Astrocyte (in vitro differentiated cells and primary cell): ENCODE measurements at regions not wholly inside any gene's neighbourhood (a gene's known extent, or its start where the extent isn't known, plus 50 kb on each side); places are given as distances from the start of the nearest gene placed in this dataset.

Experiments used
- DNase-seq: peaks from one replicate; pipeline ENCODE4 v3.0.0-alpha.2; 2010; ENCODE audit warnings: low read depth
- FAIRE-seq: peaks from 2 replicates; lab custom pipeline; 2011; peaks lifted over from hg19 to GRCh38; lab: Jason Lieb, UNC
- H2AFZ ChIP-seq: 2 replicates; pipeline ENCODE4 v1.6.0; 2012; ENCODE audit warnings: low read depth, low read length, inconsistent platforms
- H3K27ac ChIP-seq: 2 replicates; pipeline ENCODE4 v1.5.1; 2011; ENCODE audit warnings: low read depth, low read length, inconsistent platforms
- H3K27me3 ChIP-seq: 2 replicates; pipeline ENCODE4 v1.6.0; 2011; ENCODE audit warnings: low read length, inconsistent platforms; ENCODE audit not compliant: insufficient read depth
- H3K36me3 ChIP-seq: 2 replicates; pipeline ENCODE4 v1.5.1; 2011; ENCODE audit warnings: low read length, inconsistent platforms; ENCODE audit not compliant: insufficient read depth
- H3K4me1 ChIP-seq: 2 replicates; pipeline ENCODE4 v1.5.1; 2011; ENCODE audit warnings: low read length, inconsistent platforms; ENCODE audit not compliant: insufficient read depth
- H3K4me2 ChIP-seq: 2 replicates; pipeline ENCODE4 v1.6.0; 2012; ENCODE audit warnings: low read length, inconsistent platforms
- H3K4me3 ChIP-seq: 2 replicates; pipeline ENCODE4 v1.5.1; 2011; ENCODE audit warnings: low read depth, mild to moderate bottlenecking, low read length, inconsistent platforms; ENCODE audit not compliant: insufficient read depth
- H3K79me2 ChIP-seq: 2 replicates; pipeline ENCODE4 v1.6.0; 2012; ENCODE audit warnings: mild to moderate bottlenecking, low read length, inconsistent platforms; ENCODE audit not compliant: insufficient read depth
- H3K9ac ChIP-seq: 2 replicates; pipeline ENCODE4 v1.6.0; 2012; ENCODE audit warnings: mild to moderate bottlenecking, low read length, inconsistent platforms
- H3K9me3 ChIP-seq: 2 replicates; pipeline ENCODE4 v1.5.1; 2012; ENCODE audit warnings: low read depth, mild to moderate bottlenecking, low read length, inconsistent platforms; ENCODE audit not compliant: insufficient read depth
- H4K20me1 ChIP-seq: 2 replicates; pipeline ENCODE4 v1.6.0; 2012; ENCODE audit warnings: low read length, inconsistent platforms; ENCODE audit not compliant: insufficient read depth
- H3K27ac Mint-ChIP-seq: one replicate; pipeline ENCODE4 v1.8.0; 2021; ENCODE audit warnings: mild to moderate bottlenecking, mixed read lengths; ENCODE audit not compliant: unreplicated experiment
- H3K27me3 Mint-ChIP-seq: one replicate; pipeline ENCODE4 v1.8.0; 2021; ENCODE audit warnings: low read depth, mixed read lengths; ENCODE audit not compliant: unreplicated experiment
- H3K36me3 Mint-ChIP-seq: one replicate; pipeline ENCODE4 v1.8.0; 2021; ENCODE audit warnings: low read depth, mixed read lengths; ENCODE audit not compliant: unreplicated experiment
- H3K4me1 Mint-ChIP-seq: one replicate; pipeline ENCODE4 v1.8.0; 2021; ENCODE audit warnings: low read depth, mixed read lengths; ENCODE audit not compliant: unreplicated experiment
- H3K4me3 Mint-ChIP-seq: one replicate; pipeline ENCODE4 v1.8.0; 2021; ENCODE audit warnings: mild to moderate bottlenecking, moderate library complexity, mixed read lengths; ENCODE audit not compliant: unreplicated experiment
- H3K9me3 Mint-ChIP-seq: one replicate; pipeline ENCODE4 v1.8.0; 2021; ENCODE audit warnings: mild to moderate bottlenecking, mixed read lengths; ENCODE audit not compliant: unreplicated experiment
- EZH2 ChIP-seq: IDR thresholded peaks from 2 replicates; pipeline ENCODE4 v1.6.1; 2012; ENCODE audit warnings: mild to moderate bottlenecking, low read length, inconsistent platforms; ENCODE audit not compliant: insufficient read depth
- TF ChIP-seq, protein P1 (sequence below): IDR thresholded peaks from 2 replicates; pipeline ENCODE4 v1.5.1; 2011; ENCODE audit warnings: low read depth, mild to moderate bottlenecking, inconsistent platforms, low read length, moderate library complexity; ENCODE audit not compliant: insufficient read depth

DNA sequence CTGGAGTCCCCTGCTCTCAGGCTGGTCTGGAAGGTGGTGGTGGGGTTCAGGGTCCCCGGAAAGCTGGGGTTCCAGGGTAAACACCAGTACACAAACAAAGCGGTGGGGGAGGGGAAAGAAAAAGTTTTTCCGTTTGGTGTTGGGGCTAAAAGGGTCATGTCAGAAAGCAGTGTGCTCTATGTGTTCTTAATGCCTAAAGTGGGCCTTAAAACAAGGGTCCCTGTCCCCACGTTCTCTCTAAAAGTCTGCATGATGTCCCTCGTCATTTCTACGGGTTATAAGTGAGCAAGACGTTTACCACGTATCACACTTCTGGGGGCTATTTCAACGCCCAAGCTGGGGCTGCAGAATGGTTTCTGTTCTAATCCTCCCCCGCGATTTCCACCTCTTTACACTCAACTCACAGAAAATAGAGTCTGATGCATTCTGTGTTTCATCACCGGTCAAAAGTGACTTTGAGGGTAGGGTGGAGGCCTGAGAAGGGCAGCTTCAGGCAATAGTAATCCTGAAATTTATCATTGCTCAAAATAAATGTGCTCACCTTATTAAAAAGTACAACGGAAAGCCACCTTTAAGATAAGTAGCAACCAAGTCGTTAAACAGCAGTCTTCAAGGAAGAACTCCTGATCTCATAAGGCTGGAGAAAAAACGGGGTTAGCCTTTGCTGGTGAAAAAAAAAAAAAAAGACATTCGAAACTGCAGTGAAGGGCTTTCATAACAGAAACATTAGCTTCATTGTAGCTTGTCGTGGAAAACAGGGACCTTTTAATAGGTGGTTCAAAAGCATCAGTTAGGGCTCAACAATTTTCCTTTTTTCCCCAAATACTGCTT lies 63.9 kb upstream of the PTGR2 start:
- Histone ChIP-seq H4K20me1 (peaks cover 28% of the 10 kb centered on the region), H3K4me2 (peak overlapping the region; percentile 97), H3K9ac (peak overlapping the region; percentile 95), H3K4me3 (peak overlapping the region; percentile 76), H3K27ac (peak overlapping the region; percentile 92), H3K9me3 (no peaks in the 10 kb centered on the region), H2AFZ (peak overlapping the region; percentile 70), H3K36me3 (no peaks in the 10 kb centered on the region), H3K27me3 (no peaks in the 10 kb centered on the region), H3K4me1 (peaks cover 72% of the 10 kb centered on the region), H3K79me2 (peaks cover 49% of the 10 kb centered on the region)
- peaks cover 1% of the 10 kb centered on the region for H3K36me3 Mint-ChIP-seq
- peak; percentile 34 for DNase-seq
- peak overlapping the region; percentile 93 for H3K4me3 Mint-ChIP-seq
- no peaks in the 10 kb centered on the region for H3K9me3 Mint-ChIP-seq
- TF ChIP-seq EZH2 = no peak
- TF ChIP-seq, protein P1, sequence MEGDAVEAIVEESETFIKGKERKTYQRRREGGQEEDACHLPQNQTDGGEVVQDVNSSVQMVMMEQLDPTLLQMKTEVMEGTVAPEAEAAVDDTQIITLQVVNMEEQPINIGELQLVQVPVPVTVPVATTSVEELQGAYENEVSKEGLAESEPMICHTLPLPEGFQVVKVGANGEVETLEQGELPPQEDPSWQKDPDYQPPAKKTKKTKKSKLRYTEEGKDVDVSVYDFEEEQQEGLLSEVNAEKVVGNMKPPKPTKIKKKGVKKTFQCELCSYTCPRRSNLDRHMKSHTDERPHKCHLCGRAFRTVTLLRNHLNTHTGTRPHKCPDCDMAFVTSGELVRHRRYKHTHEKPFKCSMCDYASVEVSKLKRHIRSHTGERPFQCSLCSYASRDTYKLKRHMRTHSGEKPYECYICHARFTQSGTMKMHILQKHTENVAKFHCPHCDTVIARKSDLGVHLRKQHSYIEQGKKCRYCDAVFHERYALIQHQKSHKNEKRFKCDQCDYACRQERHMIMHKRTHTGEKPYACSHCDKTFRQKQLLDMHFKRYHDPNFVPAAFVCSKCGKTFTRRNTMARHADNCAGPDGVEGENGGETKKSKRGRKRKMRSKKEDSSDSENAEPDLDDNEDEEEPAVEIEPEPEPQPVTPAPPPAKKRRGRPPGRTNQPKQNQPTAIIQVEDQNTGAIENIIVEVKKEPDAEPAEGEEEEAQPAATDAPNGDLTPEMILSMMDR = no peak
- no peak for FAIRE-seq
- H3K27me3 Mint-ChIP-seq = no peaks in the 10 kb centered on the region
- peaks cover 53% of the 10 kb centered on the region for H3K4me1 Mint-ChIP-seq
- H3K27ac Mint-ChIP-seq = peak overlapping the region; percentile 96

DNA sequence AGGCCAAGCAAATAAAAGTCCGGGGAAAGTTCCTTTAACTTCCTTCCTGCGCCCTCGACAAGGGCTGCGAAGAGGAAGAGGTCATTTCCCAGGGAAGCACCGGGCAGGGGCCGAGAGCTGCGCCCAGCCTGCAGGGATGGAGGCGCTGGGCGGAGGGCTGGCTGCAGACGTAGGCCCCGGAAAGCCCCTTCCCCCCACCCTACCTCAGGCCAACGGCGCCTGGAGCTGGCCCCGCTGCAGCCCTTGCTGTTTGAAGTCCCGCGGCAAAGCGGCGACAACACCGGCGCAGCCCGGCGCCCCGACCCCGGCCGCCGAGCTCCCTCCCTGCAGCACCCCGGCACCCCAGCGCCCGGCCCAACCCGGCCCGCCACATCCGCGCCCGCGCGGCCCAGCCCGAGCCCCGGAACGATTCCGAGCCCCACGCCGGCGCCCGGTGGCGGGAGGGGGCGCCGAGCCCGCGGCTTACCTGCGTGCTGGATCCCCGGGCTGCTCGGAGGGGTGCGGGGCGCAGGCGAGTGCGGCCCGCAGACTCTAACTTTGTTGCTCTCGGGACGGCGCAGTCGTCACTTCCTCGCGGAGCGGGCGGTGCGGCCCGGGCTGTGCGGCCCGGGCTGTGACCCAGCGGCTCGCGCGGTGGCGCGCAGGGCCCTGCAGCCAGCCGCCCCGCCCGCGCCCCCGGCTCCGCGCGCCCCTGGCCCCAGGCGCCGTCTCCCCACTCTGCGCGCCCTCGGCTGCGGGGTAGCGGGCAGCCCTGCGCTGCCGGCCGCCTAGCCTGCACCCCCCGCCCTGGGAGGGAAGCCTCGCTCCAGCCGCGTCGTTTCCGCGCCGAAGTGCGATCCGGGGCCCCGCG lies 64.8 kb upstream of the PTGR2 start:
- no peaks in the 10 kb centered on the region for H3K27me3 Mint-ChIP-seq
- TF ChIP-seq, protein P1 = no peak
- no peak for TF ChIP-seq EZH2

More for the DNA sequence above, 64.8 kb upstream of the PTGR2 start:
- peaks cover 72% of the 10 kb centered on the region for H3K4me1 ChIP-seq
- H4K20me1 ChIP-seq = peaks cover 31% of the 10 kb centered on the region
- Mint-ChIP-seq H3K36me3 (no peaks in the 10 kb centered on the region), H3K27ac (peak overlapping the region; percentile 98), H3K4me3 (peak overlapping the region; percentile 96), H3K9me3 (no peaks in the 10 kb centered on the region), H3K4me1 (peaks cover 57% of the 10 kb centered on the region)
- H3K27me3 ChIP-seq = no peaks in the 10 kb centered on the region
- H3K9ac ChIP-seq = peak overlapping the region; percentile 95
- H3K4me2 ChIP-seq = peak overlapping the region; percentile 97
- peak overlapping the region; percentile 92 for H3K27ac ChIP-seq
- H3K9me3 ChIP-seq = no peaks in the 10 kb centered on the region
- no peaks in the 10 kb centered on the region for H3K36me3 ChIP-seq
- FAIRE-seq = no peak
- H3K4me3 ChIP-seq = peak overlapping the region; percentile 76
- peaks cover 57% of the 10 kb centered on the region for H3K79me2 ChIP-seq
- DNase-seq = no peak
- H2AFZ ChIP-seq = peak overlapping the region; percentile 70
